Stomach (tissue), 4 donors: ENCODE measurements at regions not wholly inside any gene's neighbourhood (a gene's known extent, or its start where the extent isn't known, plus 50 kb on each side); places are given as distances from the start of the nearest gene placed in this dataset.

Source experiments
- CTCF ChIP-seq, 7 experiments: fragments of 450-650 bp in 4 of 7; fragments of 200-600 bp in 3 of 7; sonication (generic) in 3 of 7; IDR thresholded peaks; one replicate each; pipeline ENCODE4 v1.5.1; 2016 to 2019; ENCODE audit warnings: antibody characterized with exemption in 7 of 7, control low read depth in 2 of 7, mild to moderate bottlenecking in 1 of 7
- EP300 ChIP-seq: sonication (generic); formaldehyde crosslinking; IDR thresholded peaks from one replicate; pipeline ENCODE4 v1.6.1; 2017; ENCODE audit warnings: antibody characterized with exemption
- POLR2A ChIP-seq, 4 donors: fragments of 450-650 bp; IDR thresholded peaks; one replicate each; pipeline ENCODE4 v1.6.1; 2016; ENCODE audit warnings: antibody characterized with exemption in 4 of 4, control low read depth in 2 of 4, mild to moderate bottlenecking in 1 of 4, moderate library complexity in 1 of 4

GRCh38 chr6:105594821-105595220 lies 191.9 kb upstream of the PREP start:
- TF ChIP-seq CTCF (IDR thresholded peaks at IDR 0.05) = no peak
- no peak for TF ChIP-seq EP300
- TF ChIP-seq POLR2A (IDR thresholded peaks at IDR 0.05) = no peak
